Prostate gland (tissue), 2 donors: ENCODE measurements at regions not wholly inside any gene's neighbourhood (a gene's known extent, or its start where the extent isn't known, plus 50 kb on each side); places are given as distances from the start of the nearest gene placed in this dataset.

Experiments
- DNase-seq: peaks from one replicate; pipeline ENCODE4 v3.0.0-alpha.2; 2019; ENCODE audit warnings: low spot score
- H3K27ac ChIP-seq, 2 donors: fragments of 200-600 bp; sonication (generic); 2 replicates each; pipeline ENCODE4 v1.5.1; 2017 to 2019
- H3K27me3 ChIP-seq: fragments of 200-600 bp; sonication (generic); replicated peaks from 2 replicates; pipeline ENCODE4 v1.5.1; 2019; ENCODE audit not compliant: insufficient read depth
- H3K36me3 ChIP-seq, 2 donors: fragments of 200-600 bp; sonication (generic); 1 replicate in 1 of 2; 2 replicates in 1 of 2; pipeline versions ENCODE4 v1.5.1 to v1.8.1; 2017 to 2019
- H3K4me1 ChIP-seq: fragments of 200-600 bp; sonication (generic); replicated peaks from 2 replicates; pipeline ENCODE4 v1.5.1; 2019
- H3K4me3 ChIP-seq, 2 donors: fragments of 200-600 bp; sonication (generic); 2 replicates each; pipeline ENCODE4 v1.5.1; 2017 to 2019
- H3K9me3 ChIP-seq: fragments of 200-600 bp; sonication (generic); 2 replicates; pipeline ENCODE4 v1.5.1; 2017
- POLR2A ChIP-seq: fragments of 450-650 bp; IDR thresholded peaks from one replicate; pipeline ENCODE4 v1.6.1; 2016; ENCODE audit warnings: antibody characterized with exemption, mild to moderate bottlenecking
- POLR2AphosphoS5 ChIP-seq: sonication (generic); formaldehyde crosslinking; IDR thresholded peaks from one replicate; pipeline ENCODE4 v1.6.1; 2017; ENCODE audit warnings: antibody characterized with exemption
- WGBS: methylation state at CpG from one replicate; pipeline ENCODE4 v1.1.5; 2018; 5-methylcytosine and 5-hydroxymethylcytosine counted together
- intact Hi-C: fragments of 100-400 bp; cut with DNase I; formaldehyde crosslinking; loops from one replicate; pipeline ENCODE4 v1.14.2; 2022
- TF ChIP-seq, protein P1 (sequence below), 4 experiments: fragments of 200-600 bp in 2 of 4; fragments of 450-650 bp in 2 of 4; sonication (generic) in 2 of 4; IDR thresholded peaks; 1 replicate in 3 of 4; 2 replicates in 1 of 4; pipeline ENCODE4 v1.5.1; 2016 to 2019; ENCODE audit warnings: antibody characterized with exemption in 4 of 4, mild to moderate bottlenecking in 2 of 4, moderate library complexity in 2 of 4

DNA sequence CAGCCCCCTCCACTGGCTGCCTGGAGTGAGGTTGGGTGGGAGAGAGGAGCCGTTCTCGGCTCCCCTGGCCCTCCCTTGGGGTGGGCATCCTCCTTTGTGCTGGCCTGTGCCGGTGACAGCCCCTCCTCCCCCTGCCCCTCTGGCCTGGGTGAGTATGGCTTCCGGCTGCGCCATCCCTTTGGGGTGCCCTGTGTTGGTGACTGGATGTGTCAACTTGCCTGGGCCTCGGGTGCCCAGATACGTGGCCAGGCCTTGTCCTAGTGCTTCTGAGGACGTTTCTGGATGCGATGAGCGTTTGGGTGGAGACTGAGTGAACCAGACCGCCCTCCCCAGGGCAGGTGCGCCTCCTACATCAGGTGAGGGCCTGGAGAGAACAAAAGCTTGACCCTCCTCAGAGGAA is 59.7 kb downstream of the PLXNA1 start:
- H3K4me3 ChIP-seq: no peak overlapping the region
- 83% methylated on average over 11 of the region's 12 CpGs for WGBS
- no peak for DNase-seq
- no peaks in the 10 kb centered on the region for H3K36me3 ChIP-seq
- no peaks in the 10 kb centered on the region for H3K4me1 ChIP-seq
- no peak overlapping the region for H3K27ac ChIP-seq
- intact Hi-C loops: no loop called here
- H3K9me3 ChIP-seq: no peaks in the 10 kb centered on the region
- TF ChIP-seq, protein P1, sequence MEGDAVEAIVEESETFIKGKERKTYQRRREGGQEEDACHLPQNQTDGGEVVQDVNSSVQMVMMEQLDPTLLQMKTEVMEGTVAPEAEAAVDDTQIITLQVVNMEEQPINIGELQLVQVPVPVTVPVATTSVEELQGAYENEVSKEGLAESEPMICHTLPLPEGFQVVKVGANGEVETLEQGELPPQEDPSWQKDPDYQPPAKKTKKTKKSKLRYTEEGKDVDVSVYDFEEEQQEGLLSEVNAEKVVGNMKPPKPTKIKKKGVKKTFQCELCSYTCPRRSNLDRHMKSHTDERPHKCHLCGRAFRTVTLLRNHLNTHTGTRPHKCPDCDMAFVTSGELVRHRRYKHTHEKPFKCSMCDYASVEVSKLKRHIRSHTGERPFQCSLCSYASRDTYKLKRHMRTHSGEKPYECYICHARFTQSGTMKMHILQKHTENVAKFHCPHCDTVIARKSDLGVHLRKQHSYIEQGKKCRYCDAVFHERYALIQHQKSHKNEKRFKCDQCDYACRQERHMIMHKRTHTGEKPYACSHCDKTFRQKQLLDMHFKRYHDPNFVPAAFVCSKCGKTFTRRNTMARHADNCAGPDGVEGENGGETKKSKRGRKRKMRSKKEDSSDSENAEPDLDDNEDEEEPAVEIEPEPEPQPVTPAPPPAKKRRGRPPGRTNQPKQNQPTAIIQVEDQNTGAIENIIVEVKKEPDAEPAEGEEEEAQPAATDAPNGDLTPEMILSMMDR (IDR thresholded peaks at IDR 0.05): no peak
- TF ChIP-seq POLR2AphosphoS5 (no peak), POLR2A (no peak)
- H3K27me3 ChIP-seq: no peaks in the 10 kb centered on the region

DNA sequence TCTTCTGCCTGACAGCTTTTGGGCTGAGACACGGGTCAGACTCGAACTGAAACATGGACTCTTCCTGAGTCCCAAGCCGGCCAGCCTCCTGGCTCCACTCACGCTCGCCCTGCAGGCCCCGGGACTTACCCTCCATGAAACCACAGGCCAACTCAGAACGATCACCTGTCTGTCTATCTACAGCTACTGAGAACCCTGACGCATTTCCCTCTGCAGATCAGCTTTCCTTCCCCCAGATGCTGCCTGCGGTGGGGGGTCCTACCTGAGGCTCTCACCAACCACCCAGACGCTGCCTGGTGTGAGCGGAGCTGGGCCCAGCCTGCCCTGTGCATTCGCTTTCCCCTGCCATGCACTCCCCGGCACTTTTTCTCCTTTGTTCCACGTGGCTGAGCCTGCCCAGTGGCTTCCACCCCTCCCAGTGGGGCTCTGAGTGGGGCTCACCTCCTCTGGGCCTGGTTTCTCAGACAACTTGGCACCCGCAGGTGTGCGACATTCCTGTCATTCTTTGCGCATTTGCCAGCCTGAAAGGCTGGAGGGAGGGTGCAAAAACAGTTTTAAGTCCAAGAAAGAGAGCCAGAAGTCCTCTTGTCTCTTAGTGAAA is 60.2 kb downstream of the PLXNA1 start:
- no peaks in the 10 kb centered on the region for H3K27me3 ChIP-seq
- WGBS: 42% methylated on average over 17 of the region's 17 CpGs
- TF ChIP-seq POLR2A: no peak
- TF ChIP-seq POLR2AphosphoS5: peak; percentile 57
- TF ChIP-seq, protein P1 (IDR thresholded peaks at IDR 0.05): no peak
- H3K4me3 ChIP-seq: no peak overlapping the region
- H3K27ac ChIP-seq: no peak overlapping the region
- DNase-seq: peak; percentile 56
- intact Hi-C loops: no loop called here
- no peaks in the 10 kb centered on the region for H3K4me1 ChIP-seq
- no peaks in the 10 kb centered on the region for H3K9me3 ChIP-seq
- H3K36me3 ChIP-seq: no peaks in the 10 kb centered on the region

DNA sequence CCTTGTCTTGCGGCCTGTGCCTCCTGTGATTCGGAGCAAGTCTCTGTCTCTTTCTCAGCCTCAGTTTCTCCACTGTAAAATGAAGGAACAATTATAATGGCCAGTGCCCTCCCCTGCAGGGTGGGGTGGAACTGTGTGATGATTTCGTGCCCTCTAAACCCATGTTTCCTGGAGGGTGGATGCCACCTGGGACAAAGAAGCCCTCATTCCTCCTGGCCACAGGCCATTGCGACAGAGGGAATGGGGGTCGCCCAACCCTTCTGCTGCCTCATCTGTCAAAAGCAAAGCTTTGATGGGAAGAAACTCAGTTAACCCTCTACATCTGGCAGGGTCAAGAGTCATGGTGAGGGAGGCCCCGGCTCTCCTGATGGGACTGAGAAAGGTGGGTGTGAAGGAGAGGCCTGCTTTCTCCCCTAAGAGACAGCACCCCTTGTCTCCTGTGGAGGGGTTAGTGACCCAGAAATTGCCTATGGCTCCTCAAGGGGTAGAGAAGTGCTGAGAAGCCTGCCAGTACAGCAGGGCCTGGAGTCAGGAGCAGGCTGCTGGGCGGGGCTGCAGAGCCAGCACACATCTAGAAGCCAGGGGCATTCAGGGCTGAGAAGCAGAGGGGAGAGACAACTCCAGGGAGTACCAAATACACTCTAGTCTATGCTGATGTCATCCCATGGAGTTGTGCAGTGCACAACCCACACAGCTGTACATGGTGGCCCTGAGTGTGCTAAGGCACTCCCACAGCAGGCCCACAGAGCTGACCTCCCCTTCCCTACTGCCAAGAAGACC is 61.0 kb downstream of the PLXNA1 start:
- WGBS: 67% methylated on average over 7 of the region's 7 CpGs
- TF ChIP-seq POLR2A: no peak
- TF ChIP-seq, protein P1 (IDR thresholded peaks at IDR 0.05): no peak
- TF ChIP-seq POLR2AphosphoS5: no peak
- H3K9me3 ChIP-seq: no peaks in the 10 kb centered on the region
- no peaks in the 10 kb centered on the region for H3K27me3 ChIP-seq
- H3K4me3 ChIP-seq: no peak overlapping the region
- no peak overlapping the region for H3K27ac ChIP-seq
- intact Hi-C loops: no loop called here
- DNase-seq: no peak
- H3K36me3 ChIP-seq: no peaks in the 10 kb centered on the region
- no peaks in the 10 kb centered on the region for H3K4me1 ChIP-seq

DNA sequence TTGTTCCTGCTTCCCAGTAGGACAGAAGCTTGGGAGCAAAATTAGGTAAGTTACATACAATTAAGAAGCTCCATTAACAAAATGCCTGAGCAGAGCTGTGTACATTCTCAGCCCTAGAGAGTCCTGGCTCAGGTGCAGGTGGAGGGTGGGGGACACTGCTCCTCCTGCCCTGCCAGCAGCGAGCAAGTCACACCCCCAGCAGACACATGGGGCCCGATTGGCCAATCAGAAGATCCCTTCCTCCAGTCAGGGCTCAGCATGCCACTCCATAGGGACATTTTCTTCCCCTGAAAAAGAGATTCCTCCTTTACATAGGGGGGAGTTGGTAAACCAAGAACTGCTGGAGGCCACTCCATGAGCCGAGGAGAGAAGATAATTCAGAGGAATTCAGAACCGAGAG is 62.1 kb downstream of the PLXNA1 start:
- no peak for DNase-seq
- intact Hi-C loops: no loop called here
- WGBS: 34% methylated on average over 4 of the region's 4 CpGs
- Histone ChIP-seq H3K9me3 (no peaks in the 10 kb centered on the region), H3K4me3 (no peak overlapping the region), H3K27ac (no peak overlapping the region), H3K27me3 (no peaks in the 10 kb centered on the region), H3K36me3 (no peaks in the 10 kb centered on the region), H3K4me1 (no peaks in the 10 kb centered on the region)
- TF ChIP-seq POLR2A (no peak), POLR2AphosphoS5 (no peak)
- TF ChIP-seq, protein P1 (IDR thresholded peaks at IDR 0.05): no peak
